ENCODE measurements at regions not wholly inside any gene's neighbourhood (a gene's known extent, or its start where the extent isn't known, plus 50 kb on each side); places are given as distances from the start of the nearest gene placed in this dataset.

- TF ChIP-seq ZNF274 (IDR thresholded peaks at IDR 0.05; ENCODE audit: low read depth, low read length) (no peak), YY1 (IDR thresholded peaks at IDR 0.05; ENCODE audit: insufficient read depth, insufficient read length) (no peak)
Observed at GRCh38 chr5:169384661-169385060, 83.7 kb upstream of the SLIT3 start.

All from NT2/D1 (cell line).